Calu3 (cell line): ENCODE measurements at regions not wholly inside any gene's neighbourhood (a gene's known extent, or its start where the extent isn't known, plus 50 kb on each side); places are given as distances from the start of the nearest gene placed in this dataset.

Source experiments
- BruUV-seq: library from RNA; stranded (reverse); fragments of 400-500 nt; replicated peaks from 2 replicates; lab custom pipeline; 2021; lab: Mats Ljungman, UMichigan
- CTCF ChIA-PET: fragments of 300-600 bp; sonication (Branson Sonifier 250); formaldehyde crosslinking; loops from one replicate; lab custom pipeline; 2022; ENCODE audit warnings: antibody characterized with exemption; lab: Charles Lee
- DNase-seq: peaks from one replicate; pipeline ENCODE4 v3.0.0; 2022
- H3K27ac Mint-ChIP-seq: one replicate; pipeline ENCODE4 v1.8.0; 2022; ENCODE audit warnings: mixed read lengths; ENCODE audit not compliant: unreplicated experiment
- H3K27me3 Mint-ChIP-seq: one replicate; pipeline ENCODE4 v1.8.0; 2022; ENCODE audit warnings: mixed read lengths; ENCODE audit not compliant: unreplicated experiment
- H3K36me3 Mint-ChIP-seq: one replicate; pipeline ENCODE4 v1.8.0; 2022; ENCODE audit warnings: mild to moderate bottlenecking, moderate library complexity, mixed read lengths; ENCODE audit not compliant: insufficient read depth, unreplicated experiment
- H3K4me1 Mint-ChIP-seq: one replicate; pipeline ENCODE4 v1.8.0; 2022; ENCODE audit warnings: mild to moderate bottlenecking, low read depth, mixed read lengths; ENCODE audit not compliant: unreplicated experiment
- H3K4me3 Mint-ChIP-seq: one replicate; pipeline ENCODE4 v1.8.0; 2022; ENCODE audit warnings: mild to moderate bottlenecking, low read depth, moderate library complexity, mixed read lengths; ENCODE audit not compliant: unreplicated experiment
- H3K9me3 Mint-ChIP-seq: one replicate; pipeline ENCODE4 v1.8.0; 2022; ENCODE audit warnings: low read depth, mixed read lengths; ENCODE audit not compliant: unreplicated experiment
- CTCF ChIP-seq: fragments of 200-600 bp; IDR thresholded peaks from one replicate; pipeline ENCODE4 v1.8.0; 2022; ENCODE audit warnings: antibody characterized with exemption; ENCODE audit not compliant: unreplicated experiment
- intact Hi-C: fragments of 100-400 bp; cut with micrococcal nuclease; formaldehyde crosslinking; loops from one replicate; pipeline ENCODE4 v1.10.0; 2022; ENCODE audit not compliant: unreplicated experiment

- no peak overlapping the region for H3K4me3 Mint-ChIP-seq
- peaks cover 44% of the 10 kb centered on the region for H3K27me3 Mint-ChIP-seq
- no peaks in the 10 kb centered on the region for H3K36me3 Mint-ChIP-seq
- H3K27ac Mint-ChIP-seq, result no peak overlapping the region
- no peak for TF ChIP-seq CTCF
- CTCF ChIA-PET, result interaction anchor here (0.7 kb wide), 1 partner anchor 254 kb away, joined by 3 read pairs; no protein-coding TSS in a partner anchor
- no TSS peak for BruUV-seq
- no peaks in the 10 kb centered on the region for H3K9me3 Mint-ChIP-seq
- no peaks in the 10 kb centered on the region for H3K4me1 Mint-ChIP-seq
- no peak for DNase-seq
- intact Hi-C loops, result no loop called here
These were observed 250.6 kb upstream of the ZFHX3 start for GRCh38 chr16:73298562-73298961.

- intact Hi-C loops, result no loop called here
- TF ChIP-seq CTCF, result no peak
- CTCF ChIA-PET, result no interaction called here
- Mint-ChIP-seq H3K36me3 (no peaks in the 10 kb centered on the region), H3K9me3 (peaks cover 3% of the 10 kb centered on the region), H3K27ac (no peak overlapping the region), H3K4me3 (no peak overlapping the region), H3K27me3 (peaks cover 4% of the 10 kb centered on the region), H3K4me1 (no peaks in the 10 kb centered on the region)
- no TSS peak for BruUV-seq
- no peak for DNase-seq
These were observed 242.3 kb upstream of the ZFHX3 start for GRCh38 chr16:73290258-73290657.

- no peak overlapping the region for H3K4me3 Mint-ChIP-seq
- TF ChIP-seq CTCF, result no peak
- H3K27me3 Mint-ChIP-seq, result no peaks in the 10 kb centered on the region
- no peaks in the 10 kb centered on the region for H3K36me3 Mint-ChIP-seq
- BruUV-seq, result no TSS peak
- peaks cover 3% of the 10 kb centered on the region for H3K9me3 Mint-ChIP-seq
- CTCF ChIA-PET, result no interaction called here
- intact Hi-C loops, result no loop called here
- DNase-seq, result no peak
- H3K4me1 Mint-ChIP-seq, result no peaks in the 10 kb centered on the region
- H3K27ac Mint-ChIP-seq, result no peak overlapping the region
These were observed 241.3 kb upstream of the ZFHX3 start for GRCh38 chr16:73289232-73289631.

- no peak for DNase-seq
- CTCF ChIA-PET, result no interaction called here
- BruUV-seq, result no TSS peak
- Mint-ChIP-seq H3K27me3 (no peaks in the 10 kb centered on the region), H3K36me3 (no peaks in the 10 kb centered on the region), H3K4me1 (no peaks in the 10 kb centered on the region), H3K9me3 (peaks cover 3% of the 10 kb centered on the region), H3K27ac (no peak overlapping the region), H3K4me3 (no peak overlapping the region)
- intact Hi-C loops, result no loop called here
- no peak for TF ChIP-seq CTCF
These were observed 240.6 kb upstream of the ZFHX3 start for GRCh38 chr16:73288520-73288919.
